HUES6 (cell line): ENCODE measurements at regions not wholly inside any gene's neighbourhood (a gene's known extent, or its start where the extent isn't known, plus 50 kb on each side); places are given as distances from the start of the nearest gene placed in this dataset.

Experiments
- H3K27ac ChIP-seq: 2 replicates; pipeline ENCODE4 v1.7.0; 2013; ENCODE audit warnings: low read depth, mild to moderate bottlenecking, low read length, inconsistent platforms
- H3K27me3 ChIP-seq: 2 replicates; pipeline ENCODE4 v1.6.1; 2013; ENCODE audit warnings: low read length; ENCODE audit not compliant: control insufficient read depth, insufficient read depth
- H3K36me3 ChIP-seq: 2 replicates; pipeline ENCODE4 v1.6.1; 2013; ENCODE audit warnings: low read length; ENCODE audit not compliant: control insufficient read depth, insufficient read depth
- H3K4me1 ChIP-seq: 2 replicates; pipeline ENCODE4 v1.6.1; 2013; ENCODE audit warnings: low read length; ENCODE audit not compliant: control insufficient read depth, insufficient read depth
- H3K4me3 ChIP-seq: 2 replicates; pipeline ENCODE4 v1.5.1; 2013; ENCODE audit warnings: low read depth, low read length
- H3K9ac ChIP-seq: one replicate; pipeline ENCODE4 v1.6.1; 2013; ENCODE audit warnings: mild to moderate bottlenecking, low read length
- H3K9me3 ChIP-seq: 2 replicates; pipeline ENCODE4 v1.6.1; 2013; ENCODE audit warnings: low read depth, low read length; ENCODE audit not compliant: control insufficient read depth, insufficient read depth

- peaks cover 11% of the 10 kb centered on the region for H3K9me3 ChIP-seq
- no peaks in the 10 kb centered on the region for H3K27me3 ChIP-seq
- H3K9ac ChIP-seq: no peak overlapping the region
- no peak overlapping the region for H3K27ac ChIP-seq
- no peak overlapping the region for H3K4me3 ChIP-seq
- no peaks in the 10 kb centered on the region for H3K36me3 ChIP-seq
- peaks cover 8% of the 10 kb centered on the region; the same call in 1 of the 2 replicates for H3K4me1 ChIP-seq
These were observed 702.7 kb upstream of the GCFC2 start for GRCh38 chr2:76413436-76413835.

GRCh38 chr2:76406134-76406855, 695.6 kb upstream of the GCFC2 start:
- Histone ChIP-seq H3K27me3 (no peaks in the 10 kb centered on the region), H3K27ac (no peak overlapping the region), H3K4me1 (no peaks in the 10 kb centered on the region), H3K9ac (no peak overlapping the region), H3K9me3 (peaks cover 48% of the 10 kb centered on the region), H3K4me3 (no peak overlapping the region), H3K36me3 (no peaks in the 10 kb centered on the region)

GRCh38 chr2:76393356-76393755, 682.6 kb upstream of the GCFC2 start:
- H3K9me3 ChIP-seq: no peaks in the 10 kb centered on the region
- no peak overlapping the region for H3K9ac ChIP-seq
- H3K27me3 ChIP-seq: no peaks in the 10 kb centered on the region
- H3K36me3 ChIP-seq: no peaks in the 10 kb centered on the region
- H3K4me1 ChIP-seq: no peaks in the 10 kb centered on the region
- H3K4me3 ChIP-seq: no peak overlapping the region
- no peak overlapping the region for H3K27ac ChIP-seq

GRCh38 chr2:76391678-76392077, 681.0 kb upstream of the GCFC2 start:
- H3K4me1 ChIP-seq: no peaks in the 10 kb centered on the region
- H3K36me3 ChIP-seq: no peaks in the 10 kb centered on the region
- no peak overlapping the region for H3K4me3 ChIP-seq
- H3K27ac ChIP-seq: no peak overlapping the region
- no peak overlapping the region for H3K9ac ChIP-seq
- no peaks in the 10 kb centered on the region for H3K27me3 ChIP-seq
- no peaks in the 10 kb centered on the region for H3K9me3 ChIP-seq

GRCh38 chr2:76387294-76387693, 676.6 kb upstream of the GCFC2 start:
- Histone ChIP-seq H3K27ac (no peak overlapping the region), H3K4me1 (no peaks in the 10 kb centered on the region), H3K9me3 (no peaks in the 10 kb centered on the region), H3K36me3 (no peaks in the 10 kb centered on the region), H3K4me3 (no peak overlapping the region), H3K9ac (no peak overlapping the region), H3K27me3 (no peaks in the 10 kb centered on the region)

- Histone ChIP-seq H3K27me3 (no peaks in the 10 kb centered on the region), H3K4me1 (no peaks in the 10 kb centered on the region), H3K27ac (no peak overlapping the region), H3K4me3 (no peak overlapping the region), H3K9ac (no peak overlapping the region), H3K36me3 (no peaks in the 10 kb centered on the region), H3K9me3 (no peaks in the 10 kb centered on the region)
These were observed 675.2 kb upstream of the GCFC2 start for GRCh38 chr2:76385943-76386342.

GRCh38 chr2:76381624-76382023, 670.9 kb upstream of the GCFC2 start:
- Histone ChIP-seq H3K27ac (no peak overlapping the region), H3K9me3 (no peaks in the 10 kb centered on the region), H3K36me3 (no peaks in the 10 kb centered on the region), H3K4me3 (no peak overlapping the region), H3K4me1 (no peaks in the 10 kb centered on the region), H3K27me3 (no peaks in the 10 kb centered on the region), H3K9ac (no peak overlapping the region)

GRCh38 chr2:76378140-76378539, 667.4 kb upstream of the GCFC2 start:
- H3K9me3 ChIP-seq: no peaks in the 10 kb centered on the region
- H3K27ac ChIP-seq: no peak overlapping the region
- H3K27me3 ChIP-seq: no peaks in the 10 kb centered on the region
- no peak overlapping the region for H3K9ac ChIP-seq
- H3K36me3 ChIP-seq: no peaks in the 10 kb centered on the region
- no peaks in the 10 kb centered on the region for H3K4me1 ChIP-seq
- H3K4me3 ChIP-seq: no peak overlapping the region

GRCh38 chr2:76341439-76341838, 630.7 kb upstream of the GCFC2 start:
- Histone ChIP-seq H3K9ac (no peak overlapping the region), H3K36me3 (no peaks in the 10 kb centered on the region), H3K27me3 (no peaks in the 10 kb centered on the region), H3K4me3 (no peak overlapping the region), H3K4me1 (no peaks in the 10 kb centered on the region), H3K27ac (no peak overlapping the region), H3K9me3 (no peaks in the 10 kb centered on the region)

- no peak overlapping the region for H3K27ac ChIP-seq
- no peaks in the 10 kb centered on the region for H3K36me3 ChIP-seq
- no peaks in the 10 kb centered on the region for H3K9me3 ChIP-seq
- no peaks in the 10 kb centered on the region for H3K27me3 ChIP-seq
- H3K4me1 ChIP-seq: no peaks in the 10 kb centered on the region
- no peak overlapping the region for H3K4me3 ChIP-seq
- H3K9ac ChIP-seq: no peak overlapping the region
These were observed 622.2 kb upstream of the GCFC2 start for GRCh38 chr2:76332871-76333270.

GRCh38 chr2:76330865-76331264, 620.1 kb upstream of the GCFC2 start:
- H3K36me3 ChIP-seq: no peaks in the 10 kb centered on the region
- H3K4me1 ChIP-seq: no peaks in the 10 kb centered on the region
- H3K4me3 ChIP-seq: no peak overlapping the region
- no peak overlapping the region for H3K27ac ChIP-seq
- no peaks in the 10 kb centered on the region for H3K27me3 ChIP-seq
- H3K9me3 ChIP-seq: no peaks in the 10 kb centered on the region
- H3K9ac ChIP-seq: no peak overlapping the region
